Loucy (cell line): ENCODE measurements at regions not wholly inside any gene's neighbourhood (a gene's known extent, or its start where the extent isn't known, plus 50 kb on each side); places are given as distances from the start of the nearest gene placed in this dataset.

ENCODE experiments used
- CTCF ChIP-seq: fragments of 200-600 bp; sonication (generic); conservative IDR thresholded peaks from 2 replicates; pipeline ENCODE4 v1.5.1; 2014; ENCODE audit warnings: mild to moderate bottlenecking, antibody characterized with exemption, low read length
- EZH2phosphoT487 ChIP-seq: fragments of 200-600 bp; IDR thresholded peaks from 2 replicates; pipeline ENCODE4 v1.6.1; 2018; ENCODE audit warnings: antibody characterized with exemption, mild to moderate bottlenecking, moderate library complexity, borderline replicate concordance

- TF ChIP-seq CTCF, result no peak
- TF ChIP-seq EZH2phosphoT487, result no peak
Observed at GRCh38 chr7:22882106-22882505, 59.5 kb upstream of the TOMM7 start.
